ENCODE measurements at regions not wholly inside any gene's neighbourhood (a gene's known extent, or its start where the extent isn't known, plus 50 kb on each side); places are given as distances from the start of the nearest gene placed in this dataset.
"Not testable (repeated sequence)": the region's sequence is repeated elsewhere in the genome, so short reads cannot be mapped to it uniquely, and the experiment has no call there.

- no peak overlapping the region for H3K4me2 ChIP-seq (ENCODE audit: low read depth, low read length, poor library complexity, severe bottlenecking)
- H3K9me2 ChIP-seq (replicated peaks; ENCODE audit: low read depth, low read length): no peaks in the 10 kb centered on the region
- no peaks in the 10 kb centered on the region for H3K36me3 ChIP-seq (ENCODE audit: insufficient read depth, low read length)
- no peak overlapping the region for H3K4me3 ChIP-seq (ENCODE audit: low read length, poor library complexity, severe bottlenecking)
- H3K79me2 ChIP-seq (ENCODE audit: insufficient read depth, low read length): no peaks in the 10 kb centered on the region
- no peaks in the 10 kb centered on the region for H4K20me1 ChIP-seq (ENCODE audit: insufficient read depth, low read length, poor library complexity, severe bottlenecking)
- H3K9me3 ChIP-seq (ENCODE audit: insufficient read depth, low read depth, low read length): no peaks in the 10 kb centered on the region
- no peak overlapping the region for H2AFZ ChIP-seq (ENCODE audit: low read length)
- no peaks in the 10 kb centered on the region for H3K27me3 ChIP-seq (ENCODE audit: insufficient read depth, low read length, poor library complexity, severe bottlenecking)
- no peaks in the 10 kb centered on the region for H3K4me1 ChIP-seq (ENCODE audit: insufficient read depth, low read length, poor library complexity, severe bottlenecking)
- no peaks in the 10 kb centered on the region for H3F3A ChIP-seq (ENCODE audit: low read depth)
- H3K9ac ChIP-seq (ENCODE audit: low read depth, low read length, poor library complexity, severe bottlenecking): no peak overlapping the region
- TF ChIP-seq CTCF (conservative IDR thresholded peaks at IDR 0.05; ENCODE audit: low read length) (no peak), EZH2phosphoT487 (IDR thresholded peaks at IDR 0.05; ENCODE audit: borderline replicate concordance) (no peak)
Measured at GRCh38 chr2:118423776-118424175, 335.5 kb downstream of the INSIG2 start.

GRCh38 chr2:118421648-118422047 lies 333.4 kb downstream of the INSIG2 start:
- no peak overlapping the region for H3K9ac ChIP-seq (ENCODE audit: low read depth, low read length, poor library complexity, severe bottlenecking)
- TF ChIP-seq EZH2phosphoT487 (IDR thresholded peaks at IDR 0.05; ENCODE audit: borderline replicate concordance) (no peak), CTCF (conservative IDR thresholded peaks at IDR 0.05; ENCODE audit: low read length) (no peak)
- H3K9me2 ChIP-seq (replicated peaks; ENCODE audit: low read depth, low read length): no peaks in the 10 kb centered on the region
- no peaks in the 10 kb centered on the region for H3K27me3 ChIP-seq (ENCODE audit: insufficient read depth, low read length, poor library complexity, severe bottlenecking)
- no peaks in the 10 kb centered on the region for H3K4me1 ChIP-seq (ENCODE audit: insufficient read depth, low read length, poor library complexity, severe bottlenecking)
- H3K4me2 ChIP-seq (ENCODE audit: low read depth, low read length, poor library complexity, severe bottlenecking): no peak overlapping the region
- H3K79me2 ChIP-seq (ENCODE audit: insufficient read depth, low read length): no peaks in the 10 kb centered on the region
- no peaks in the 10 kb centered on the region for H3F3A ChIP-seq (ENCODE audit: low read depth)
- no peaks in the 10 kb centered on the region for H4K20me1 ChIP-seq (ENCODE audit: insufficient read depth, low read length, poor library complexity, severe bottlenecking)
- no peak overlapping the region for H3K4me3 ChIP-seq (ENCODE audit: low read length, poor library complexity, severe bottlenecking)
- H2AFZ ChIP-seq (ENCODE audit: low read length): no peak overlapping the region
- H3K36me3 ChIP-seq (ENCODE audit: insufficient read depth, low read length): no peaks in the 10 kb centered on the region
- no peaks in the 10 kb centered on the region for H3K9me3 ChIP-seq (ENCODE audit: insufficient read depth, low read depth, low read length)

GRCh38 chr2:118417406-118418120 lies 329.3 kb downstream of the INSIG2 start:
- H3K9me3 ChIP-seq (ENCODE audit: insufficient read depth, low read depth, low read length): no peaks in the 10 kb centered on the region
- no peaks in the 10 kb centered on the region for H3K27me3 ChIP-seq (ENCODE audit: insufficient read depth, low read length, poor library complexity, severe bottlenecking)

GRCh38 chr2:118415186-118415585 lies 326.9 kb downstream of the INSIG2 start:
- not testable (repeated sequence) for H3K27me3 ChIP-seq (ENCODE audit: insufficient read depth, low read length, poor library complexity, severe bottlenecking); H3K9ac ChIP-seq (ENCODE audit: low read depth, low read length, poor library complexity, severe bottlenecking); H2AFZ ChIP-seq (ENCODE audit: low read length); H3K4me3 ChIP-seq (ENCODE audit: low read length, poor library complexity, severe bottlenecking); H3F3A ChIP-seq (ENCODE audit: low read depth); H3K9me2 ChIP-seq (replicated peaks; ENCODE audit: low read depth, low read length); H3K4me2 ChIP-seq (ENCODE audit: low read depth, low read length, poor library complexity, severe bottlenecking); H3K36me3 ChIP-seq (ENCODE audit: insufficient read depth, low read length); H3K79me2 ChIP-seq (ENCODE audit: insufficient read depth, low read length); H3K9me3 ChIP-seq (ENCODE audit: insufficient read depth, low read depth, low read length); H3K4me1 ChIP-seq (ENCODE audit: insufficient read depth, low read length, poor library complexity, severe bottlenecking); H4K20me1 ChIP-seq (ENCODE audit: insufficient read depth, low read length, poor library complexity, severe bottlenecking)

More at GRCh38 chr2:118417406-118418120, 329.3 kb downstream of the INSIG2 start:
- Histone ChIP-seq H4K20me1 (ENCODE audit: insufficient read depth, low read length, poor library complexity, severe bottlenecking) (no peaks in the 10 kb centered on the region), H3K4me2 (ENCODE audit: low read depth, low read length, poor library complexity, severe bottlenecking) (no peak overlapping the region), H2AFZ (ENCODE audit: low read length) (no peak overlapping the region), H3K79me2 (ENCODE audit: insufficient read depth, low read length) (no peaks in the 10 kb centered on the region), H3F3A (ENCODE audit: low read depth) (no peaks in the 10 kb centered on the region), H3K4me3 (ENCODE audit: low read length, poor library complexity, severe bottlenecking) (no peak overlapping the region), H3K4me1 (ENCODE audit: insufficient read depth, low read length, poor library complexity, severe bottlenecking) (no peaks in the 10 kb centered on the region), H3K36me3 (ENCODE audit: insufficient read depth, low read length) (no peaks in the 10 kb centered on the region), H3K9me2 (replicated peaks; ENCODE audit: low read depth, low read length) (no peaks in the 10 kb centered on the region), H3K9ac (ENCODE audit: low read depth, low read length, poor library complexity, severe bottlenecking) (no peak overlapping the region)
- no peak for TF ChIP-seq EZH2phosphoT487 (IDR thresholded peaks at IDR 0.05; ENCODE audit: borderline replicate concordance)
